ENCODE measurements at regions not wholly inside any gene's neighbourhood (a gene's known extent, or its start where the extent isn't known, plus 50 kb on each side); places are given as distances from the start of the nearest gene placed in this dataset.

DNA sequence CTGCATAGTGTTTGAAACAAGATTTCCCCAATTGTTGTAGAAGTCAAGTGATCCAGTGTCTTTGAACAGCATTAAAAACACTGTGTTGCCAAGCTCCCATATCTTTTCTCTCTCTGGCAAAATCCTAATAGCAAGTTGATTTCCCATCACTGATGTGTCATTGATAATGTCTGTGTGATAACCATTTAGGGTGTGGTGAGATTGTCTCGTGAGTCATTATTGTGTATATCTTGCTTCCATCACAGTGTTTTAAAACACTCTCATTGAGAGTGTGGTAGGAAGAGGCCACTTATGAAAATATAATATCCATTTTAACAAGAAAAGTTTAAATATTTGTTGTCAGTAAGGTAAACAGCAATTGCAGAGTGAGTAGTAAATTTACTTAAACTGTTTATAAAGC lies 74.7 kb downstream of the PRORP start:
- TF ChIP-seq EP300 (IDR thresholded peaks at IDR 0.05; ENCODE audit: borderline replicate concordance) (no peak), RAD21 (IDR thresholded peaks at IDR 0.05; ENCODE audit: low read depth) (no peak), TAF1 (IDR thresholded peaks at IDR 0.05; ENCODE audit: low read depth) (no peak), CEBPB (IDR thresholded peaks at IDR 0.05) (no peak), EGR1 (IDR thresholded peaks at IDR 0.05) (no peak), FOXM1 (IDR thresholded peaks at IDR 0.05; ENCODE audit: borderline replicate concordance, low read depth) (no peak), ZBTB7A (IDR thresholded peaks at IDR 0.05; ENCODE audit: low read depth) (no peak)
- TF ChIP-seq, protein P1, sequence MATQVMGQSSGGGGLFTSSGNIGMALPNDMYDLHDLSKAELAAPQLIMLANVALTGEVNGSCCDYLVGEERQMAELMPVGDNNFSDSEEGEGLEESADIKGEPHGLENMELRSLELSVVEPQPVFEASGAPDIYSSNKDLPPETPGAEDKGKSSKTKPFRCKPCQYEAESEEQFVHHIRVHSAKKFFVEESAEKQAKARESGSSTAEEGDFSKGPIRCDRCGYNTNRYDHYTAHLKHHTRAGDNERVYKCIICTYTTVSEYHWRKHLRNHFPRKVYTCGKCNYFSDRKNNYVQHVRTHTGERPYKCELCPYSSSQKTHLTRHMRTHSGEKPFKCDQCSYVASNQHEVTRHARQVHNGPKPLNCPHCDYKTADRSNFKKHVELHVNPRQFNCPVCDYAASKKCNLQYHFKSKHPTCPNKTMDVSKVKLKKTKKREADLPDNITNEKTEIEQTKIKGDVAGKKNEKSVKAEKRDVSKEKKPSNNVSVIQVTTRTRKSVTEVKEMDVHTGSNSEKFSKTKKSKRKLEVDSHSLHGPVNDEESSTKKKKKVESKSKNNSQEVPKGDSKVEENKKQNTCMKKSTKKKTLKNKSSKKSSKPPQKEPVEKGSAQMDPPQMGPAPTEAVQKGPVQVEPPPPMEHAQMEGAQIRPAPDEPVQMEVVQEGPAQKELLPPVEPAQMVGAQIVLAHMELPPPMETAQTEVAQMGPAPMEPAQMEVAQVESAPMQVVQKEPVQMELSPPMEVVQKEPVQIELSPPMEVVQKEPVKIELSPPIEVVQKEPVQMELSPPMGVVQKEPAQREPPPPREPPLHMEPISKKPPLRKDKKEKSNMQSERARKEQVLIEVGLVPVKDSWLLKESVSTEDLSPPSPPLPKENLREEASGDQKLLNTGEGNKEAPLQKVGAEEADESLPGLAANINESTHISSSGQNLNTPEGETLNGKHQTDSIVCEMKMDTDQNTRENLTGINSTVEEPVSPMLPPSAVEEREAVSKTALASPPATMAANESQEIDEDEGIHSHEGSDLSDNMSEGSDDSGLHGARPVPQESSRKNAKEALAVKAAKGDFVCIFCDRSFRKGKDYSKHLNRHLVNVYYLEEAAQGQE (IDR thresholded peaks at IDR 0.05; ENCODE audit: low read depth), result no peak
- TF ChIP-seq, protein P2, sequence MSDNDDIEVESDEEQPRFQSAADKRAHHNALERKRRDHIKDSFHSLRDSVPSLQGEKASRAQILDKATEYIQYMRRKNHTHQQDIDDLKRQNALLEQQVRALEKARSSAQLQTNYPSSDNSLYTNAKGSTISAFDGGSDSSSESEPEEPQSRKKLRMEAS (IDR thresholded peaks at IDR 0.05), result no peak
- TF ChIP-seq, protein P3, sequence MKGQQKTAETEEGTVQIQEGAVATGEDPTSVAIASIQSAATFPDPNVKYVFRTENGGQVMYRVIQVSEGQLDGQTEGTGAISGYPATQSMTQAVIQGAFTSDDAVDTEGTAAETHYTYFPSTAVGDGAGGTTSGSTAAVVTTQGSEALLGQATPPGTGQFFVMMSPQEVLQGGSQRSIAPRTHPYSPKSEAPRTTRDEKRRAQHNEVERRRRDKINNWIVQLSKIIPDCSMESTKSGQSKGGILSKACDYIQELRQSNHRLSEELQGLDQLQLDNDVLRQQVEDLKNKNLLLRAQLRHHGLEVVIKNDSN (IDR thresholded peaks at IDR 0.05), result no peak
